ENCODE measurements at regions not wholly inside any gene's neighbourhood (a gene's known extent, or its start where the extent isn't known, plus 50 kb on each side); places are given as distances from the start of the nearest gene placed in this dataset.

DNA sequence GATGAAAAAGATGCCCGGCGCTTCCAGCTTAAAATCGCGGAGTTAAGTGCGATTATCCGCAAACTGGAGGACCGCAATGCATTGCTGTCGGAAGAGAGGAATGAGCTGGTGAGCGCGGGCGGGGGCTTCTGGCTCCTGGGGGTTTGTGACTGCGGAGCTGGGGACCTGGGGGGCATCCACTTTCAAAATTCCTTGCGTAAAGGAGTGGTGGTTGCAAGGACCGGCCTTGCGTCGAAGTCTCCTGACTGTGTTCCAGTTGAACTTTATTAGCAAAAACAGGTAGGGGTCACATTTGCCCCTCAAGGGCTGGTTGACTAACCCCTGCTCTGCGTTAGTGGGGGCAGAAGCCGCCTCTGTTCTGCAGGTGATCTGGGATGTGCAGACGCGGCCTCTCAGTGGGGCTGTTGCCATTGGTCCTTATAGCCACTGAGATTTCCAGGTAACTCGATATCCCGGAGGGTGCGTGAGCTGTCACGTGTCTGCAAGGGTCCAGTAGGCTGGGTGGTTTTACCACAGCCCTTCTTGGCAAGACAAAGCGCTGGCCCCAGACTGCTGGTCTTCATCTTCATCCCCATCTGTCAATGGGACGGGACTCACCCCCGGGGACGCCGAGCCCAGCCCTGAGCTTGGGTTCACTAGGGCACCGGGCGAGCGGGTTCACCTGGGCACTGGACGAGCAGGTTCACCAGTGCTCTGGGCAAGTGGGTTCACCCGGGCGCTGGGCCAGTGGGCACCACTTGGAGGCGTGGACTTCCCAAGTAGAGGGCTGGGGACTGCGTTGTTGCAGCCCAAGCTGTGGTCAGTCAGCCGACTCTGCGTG, 51.5 kb upstream of the DPYSL4 start:
- H3K4me3 Mint-ChIP-seq, result no peak overlapping the region
- Histone ChIP-seq H3K27me3 (ENCODE audit: control insufficient read depth in 2 of 2, insufficient read depth in 2 of 2, low read length in 2 of 2) (no peaks in the 10 kb centered on the region), H3K36me3 (replicated peaks in 1 of 2; ENCODE audit: control insufficient read depth in 1 of 2, insufficient read depth in 2 of 2, low read length in 2 of 2) (no peaks in the 10 kb centered on the region), H3K79me2 (ENCODE audit: insufficient read depth, low read length) (no peaks in the 10 kb centered on the region), H3K9ac (ENCODE audit: insufficient read depth, low read length, poor library complexity, severe bottlenecking) (no peak overlapping the region), H3K9me3 (replicated peaks in 1 of 2; ENCODE audit: control insufficient read depth in 1 of 2, insufficient read depth in 1 of 2, low read length in 2 of 2) (no peaks in the 10 kb centered on the region), H3K4me2 (replicated peaks; ENCODE audit: extremely low read depth, low read length, poor library complexity, severe bottlenecking) (no peak overlapping the region), H2AFZ (ENCODE audit: insufficient read depth, low read depth, low read length, poor library complexity, severe bottlenecking) (no peak overlapping the region), H3K4me3 (replicated peaks in 1 of 3; ENCODE audit: low read depth in 2 of 3, low read length in 3 of 3) (no peak overlapping the region), H3K4me1 (ENCODE audit: control insufficient read depth in 1 of 2, insufficient read depth in 2 of 2, low read length in 2 of 2) (no peaks in the 10 kb centered on the region), H4K20me1 (ENCODE audit: insufficient read depth, low read length) (no peaks in the 10 kb centered on the region), H3K27ac (ENCODE audit: low read depth in 1 of 2, low read length in 2 of 2) (no peak overlapping the region)
- no peak for TF ChIP-seq CTCF (IDR thresholded peaks at IDR 0.05)
- no peaks in the 10 kb centered on the region for H3K9me3 Mint-ChIP-seq
- intact Hi-C loops (cut with micrococcal nuclease), result no loop called here
- H3K36me3 Mint-ChIP-seq, result no peaks in the 10 kb centered on the region
- H3K4me1 Mint-ChIP-seq, result no peaks in the 10 kb centered on the region
- H3K27ac Mint-ChIP-seq, result no peak overlapping the region
- peaks cover 4 to 10% (median 4%) of the 10 kb centered on the region in 3 donors for H3K27me3 Mint-ChIP-seq (ENCODE audit: low read depth in 3 of 3)
- DNase-seq, result no peak
- 89% methylated on average over 39 of the region's 39 CpGs for WGBS (ENCODE audit: insufficient coverage)

DNA sequence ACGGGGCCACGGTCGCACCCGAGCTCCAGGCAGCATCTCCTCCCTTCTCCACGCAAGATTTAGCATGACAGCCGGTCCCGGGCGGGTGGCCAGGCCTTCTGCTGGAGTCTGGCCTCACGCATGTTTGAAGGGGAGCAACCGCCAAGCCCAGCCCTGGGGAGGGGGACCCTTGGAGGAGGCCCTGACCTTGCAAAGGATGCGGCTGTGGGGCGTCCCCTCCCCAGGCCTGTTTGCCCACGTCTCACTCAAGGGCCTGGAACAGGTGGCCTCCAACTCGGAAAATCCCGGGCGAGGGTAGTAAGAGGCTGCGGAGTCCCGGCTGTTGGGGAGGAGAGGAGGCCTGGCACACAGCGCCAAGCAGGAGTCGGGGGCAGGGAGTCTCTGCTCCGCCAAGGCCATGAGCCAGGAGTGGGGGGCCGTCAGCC, 50.6 kb upstream of the DPYSL4 start:
- Histone ChIP-seq H4K20me1 (ENCODE audit: insufficient read depth, low read length) (no peaks in the 10 kb centered on the region), H3K9ac (ENCODE audit: insufficient read depth, low read length, poor library complexity, severe bottlenecking) (no peak overlapping the region), H2AFZ (ENCODE audit: insufficient read depth, low read depth, low read length, poor library complexity, severe bottlenecking) (no peak overlapping the region), H3K36me3 (replicated peaks in 1 of 2; ENCODE audit: control insufficient read depth in 1 of 2, insufficient read depth in 2 of 2, low read length in 2 of 2) (no peaks in the 10 kb centered on the region), H3K79me2 (ENCODE audit: insufficient read depth, low read length) (no peaks in the 10 kb centered on the region), H3K4me1 (ENCODE audit: control insufficient read depth in 1 of 2, insufficient read depth in 2 of 2, low read length in 2 of 2) (no peaks in the 10 kb centered on the region), H3K27me3 (ENCODE audit: control insufficient read depth in 2 of 2, insufficient read depth in 2 of 2, low read length in 2 of 2) (no peaks in the 10 kb centered on the region), H3K4me3 (replicated peaks in 1 of 3; ENCODE audit: low read depth in 2 of 3, low read length in 3 of 3) (no peak overlapping the region), H3K9me3 (replicated peaks in 1 of 2; ENCODE audit: control insufficient read depth in 1 of 2, insufficient read depth in 1 of 2, low read length in 2 of 2) (no peaks in the 10 kb centered on the region), H3K27ac (ENCODE audit: low read depth in 1 of 2, low read length in 2 of 2) (no peak overlapping the region), H3K4me2 (replicated peaks; ENCODE audit: extremely low read depth, low read length, poor library complexity, severe bottlenecking) (no peak overlapping the region)
- Mint-ChIP-seq H3K36me3 (no peaks in the 10 kb centered on the region), H3K27me3 (ENCODE audit: low read depth in 3 of 3) (peaks cover 4 to 9% (median 4%) of the 10 kb centered on the region in 3 donors), H3K9me3 (no peaks in the 10 kb centered on the region), H3K4me1 (no peaks in the 10 kb centered on the region), H3K27ac (no peak overlapping the region), H3K4me3 (no peak overlapping the region)
- no peak for TF ChIP-seq CTCF (IDR thresholded peaks at IDR 0.05)
- intact Hi-C loops (cut with micrococcal nuclease), result no loop called here
- DNase-seq, result no peak
- WGBS (ENCODE audit: insufficient coverage), result over 99% methylated on average over 12 of the region's 22 CpGs
